ENCODE measurements at regions not wholly inside any gene's neighbourhood (a gene's known extent, or its start where the extent isn't known, plus 50 kb on each side); places are given as distances from the start of the nearest gene placed in this dataset.

DNA sequence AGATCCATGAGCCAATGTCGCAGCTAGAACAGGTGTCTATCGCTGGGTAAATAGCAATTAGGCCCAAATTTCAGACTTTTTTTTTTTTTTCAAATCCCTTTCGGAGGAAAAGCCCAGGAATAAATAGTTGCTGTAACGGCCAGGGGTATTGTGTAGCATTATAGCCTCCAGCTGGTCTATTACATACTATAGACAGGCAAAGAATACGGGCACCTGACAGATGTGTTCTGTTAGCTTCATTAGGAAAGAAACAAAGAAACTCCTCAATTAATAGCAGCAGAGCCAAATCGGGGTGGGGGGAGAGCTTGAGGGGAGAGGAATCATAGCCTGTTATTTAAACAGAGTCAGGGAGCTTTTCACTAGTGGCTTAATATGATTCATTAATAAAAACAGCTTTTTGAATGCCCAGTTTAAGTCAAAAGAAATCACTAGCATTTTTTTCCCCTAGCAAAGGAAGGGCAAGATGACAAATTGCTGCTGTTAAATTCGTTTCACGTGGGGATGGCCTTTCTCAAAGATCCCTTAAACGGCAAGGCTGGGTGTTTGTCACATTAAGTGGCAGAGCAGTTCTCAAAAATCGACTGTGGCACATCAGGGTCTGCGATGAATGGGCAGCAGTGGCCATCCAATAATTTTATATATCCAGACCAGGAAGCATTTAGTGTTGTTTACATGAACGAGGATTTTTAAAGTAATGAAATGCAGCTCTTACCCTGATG, 139.4 kb downstream of the ID4 start:
- TF ChIP-seq, protein P1, sequence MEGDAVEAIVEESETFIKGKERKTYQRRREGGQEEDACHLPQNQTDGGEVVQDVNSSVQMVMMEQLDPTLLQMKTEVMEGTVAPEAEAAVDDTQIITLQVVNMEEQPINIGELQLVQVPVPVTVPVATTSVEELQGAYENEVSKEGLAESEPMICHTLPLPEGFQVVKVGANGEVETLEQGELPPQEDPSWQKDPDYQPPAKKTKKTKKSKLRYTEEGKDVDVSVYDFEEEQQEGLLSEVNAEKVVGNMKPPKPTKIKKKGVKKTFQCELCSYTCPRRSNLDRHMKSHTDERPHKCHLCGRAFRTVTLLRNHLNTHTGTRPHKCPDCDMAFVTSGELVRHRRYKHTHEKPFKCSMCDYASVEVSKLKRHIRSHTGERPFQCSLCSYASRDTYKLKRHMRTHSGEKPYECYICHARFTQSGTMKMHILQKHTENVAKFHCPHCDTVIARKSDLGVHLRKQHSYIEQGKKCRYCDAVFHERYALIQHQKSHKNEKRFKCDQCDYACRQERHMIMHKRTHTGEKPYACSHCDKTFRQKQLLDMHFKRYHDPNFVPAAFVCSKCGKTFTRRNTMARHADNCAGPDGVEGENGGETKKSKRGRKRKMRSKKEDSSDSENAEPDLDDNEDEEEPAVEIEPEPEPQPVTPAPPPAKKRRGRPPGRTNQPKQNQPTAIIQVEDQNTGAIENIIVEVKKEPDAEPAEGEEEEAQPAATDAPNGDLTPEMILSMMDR (IDR thresholded peaks at IDR 0.05; ENCODE audit: borderline replicate concordance) = no peak
- H3K4me3 ChIP-seq = no peak overlapping the region
- H3K4me1 ChIP-seq = no peaks in the 10 kb centered on the region
- H3K27me3 ChIP-seq (ENCODE audit: low read depth) = no peaks in the 10 kb centered on the region
- H3K27ac ChIP-seq (replicated peaks) = no peak overlapping the region
- DNase-seq = no peak
- intact Hi-C loops (cut with micrococcal nuclease) = no loop called here
- H3K9me3 ChIP-seq (replicated peaks) = no peaks in the 10 kb centered on the region
- H3K36me3 ChIP-seq = no peaks in the 10 kb centered on the region

DNA sequence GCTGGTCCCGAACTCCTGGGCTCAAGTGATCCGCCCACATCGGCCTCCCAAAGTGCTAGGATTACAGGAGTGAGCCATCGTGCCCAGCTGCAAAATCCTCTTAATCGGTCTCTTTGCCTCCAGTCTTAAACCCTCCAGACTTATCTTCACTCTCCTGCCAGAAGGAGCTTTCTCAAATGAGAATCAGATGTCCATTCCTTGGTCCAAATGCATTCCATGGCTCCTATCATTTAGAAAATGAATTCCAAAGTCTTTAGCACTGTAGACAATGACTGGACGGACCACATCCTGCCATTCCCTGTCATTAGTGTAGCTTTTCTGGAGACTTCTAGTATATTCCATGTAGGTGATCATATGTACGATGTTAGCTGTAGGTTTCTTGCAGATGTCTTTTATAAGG, 141.9 kb downstream of the ID4 start:
- TF ChIP-seq, protein P1 (IDR thresholded peaks at IDR 0.05; ENCODE audit: borderline replicate concordance) = no peak
- Histone ChIP-seq H3K27me3 (ENCODE audit: low read depth) (peaks cover 8% of the 10 kb centered on the region), H3K4me3 (no peak overlapping the region), H3K27ac (replicated peaks) (no peak overlapping the region), H3K4me1 (no peaks in the 10 kb centered on the region), H3K9me3 (replicated peaks) (no peaks in the 10 kb centered on the region), H3K36me3 (no peaks in the 10 kb centered on the region)
- intact Hi-C loops (cut with micrococcal nuclease) = no loop called here
- no peak for DNase-seq

DNA sequence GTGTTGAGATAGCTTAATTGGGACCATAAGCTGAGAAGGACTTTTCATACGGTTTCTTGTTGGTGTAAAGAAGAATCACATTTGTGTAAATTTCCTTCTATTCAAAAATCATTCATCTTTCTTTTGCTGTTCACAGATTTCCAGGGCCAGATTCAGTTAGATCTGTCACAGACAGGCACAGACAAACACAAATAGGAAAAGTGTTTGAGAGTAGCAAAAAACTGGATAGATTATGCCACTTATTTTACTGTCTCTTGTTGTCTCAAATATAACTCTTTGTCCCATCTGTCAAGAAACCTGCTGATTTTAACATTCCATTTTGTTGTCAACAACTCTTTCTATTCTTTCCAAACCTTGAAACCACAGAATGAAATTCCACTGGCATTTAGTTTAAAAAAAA, 142.8 kb downstream of the ID4 start:
- peaks cover 8% of the 10 kb centered on the region for H3K27me3 ChIP-seq (ENCODE audit: low read depth)
- intact Hi-C loops (cut with micrococcal nuclease) = no loop called here
- no peak overlapping the region for H3K4me3 ChIP-seq
- no peaks in the 10 kb centered on the region for H3K9me3 ChIP-seq (replicated peaks)
- no peaks in the 10 kb centered on the region for H3K36me3 ChIP-seq
- TF ChIP-seq, protein P1 (IDR thresholded peaks at IDR 0.05; ENCODE audit: borderline replicate concordance) = no peak
- DNase-seq = no peak
- no peak overlapping the region for H3K27ac ChIP-seq (replicated peaks)
- no peaks in the 10 kb centered on the region for H3K4me1 ChIP-seq

DNA sequence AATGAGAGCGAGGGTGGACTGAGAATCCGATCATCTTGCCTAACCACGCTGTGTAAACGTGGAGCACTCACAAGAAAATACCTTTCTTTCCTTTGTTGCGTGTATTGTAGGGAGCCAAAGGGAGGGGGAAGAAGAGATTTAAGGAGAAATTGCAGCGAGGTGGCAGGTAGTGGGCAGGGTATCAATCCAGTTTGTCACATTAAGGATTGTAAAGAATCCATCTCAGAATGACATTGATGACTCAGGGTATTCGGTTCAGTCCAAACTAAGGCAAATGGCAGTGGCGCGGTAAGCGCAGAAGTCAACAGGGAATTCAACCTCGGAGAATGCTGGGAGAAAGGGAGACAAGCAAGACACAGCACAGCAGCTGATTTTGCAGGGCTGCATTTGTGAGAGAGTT, 146.2 kb downstream of the ID4 start:
- Histone ChIP-seq H3K9me3 (replicated peaks) (no peaks in the 10 kb centered on the region), H3K4me1 (no peaks in the 10 kb centered on the region), H3K4me3 (no peak overlapping the region), H3K27ac (replicated peaks) (no peak overlapping the region), H3K27me3 (ENCODE audit: low read depth) (peaks cover 8% of the 10 kb centered on the region), H3K36me3 (no peaks in the 10 kb centered on the region)
- intact Hi-C loops (cut with micrococcal nuclease) = no loop called here
- no peak for DNase-seq
- TF ChIP-seq, protein P1 (IDR thresholded peaks at IDR 0.05; ENCODE audit: borderline replicate concordance) = no peak

DNA sequence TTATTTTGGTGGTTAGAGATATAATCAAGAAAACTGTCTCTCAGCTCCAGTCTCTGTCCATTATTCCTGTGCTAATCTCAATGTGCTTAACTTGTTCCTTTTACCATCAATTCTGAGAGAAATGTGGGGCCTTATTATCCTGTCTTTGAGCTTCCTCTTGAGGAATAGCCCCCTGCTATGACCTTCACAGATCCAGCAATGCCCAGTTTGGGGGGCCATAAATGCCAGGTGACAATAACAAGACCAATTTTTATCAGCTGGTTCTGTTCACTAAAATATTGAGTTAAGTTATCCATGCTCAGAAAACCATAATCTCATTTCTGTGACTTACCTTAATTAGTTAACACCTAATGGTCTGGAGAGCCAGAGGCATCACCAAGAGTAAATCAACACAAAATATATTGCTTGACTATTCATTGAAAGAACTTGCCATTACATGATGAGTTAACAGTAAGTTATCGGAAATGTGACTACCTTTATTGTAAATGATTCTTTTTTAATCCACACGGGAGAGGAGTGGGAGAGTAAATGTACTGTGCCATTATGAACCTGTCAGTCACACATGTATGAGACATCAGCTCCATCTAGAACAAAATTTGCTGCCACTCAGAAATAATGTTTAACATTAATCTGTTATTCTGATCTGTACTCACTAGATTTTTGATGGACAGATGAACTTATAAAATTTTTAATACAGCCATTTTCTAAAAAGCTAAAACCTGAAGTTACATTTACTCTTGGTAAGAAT, 149.7 kb downstream of the ID4 start:
- TF ChIP-seq, protein P1 (IDR thresholded peaks at IDR 0.05; ENCODE audit: borderline replicate concordance) = no peak
- no peaks in the 10 kb centered on the region for H3K9me3 ChIP-seq (replicated peaks)
- no peaks in the 10 kb centered on the region for H3K4me1 ChIP-seq
- DNase-seq = no peak
- intact Hi-C loops (cut with micrococcal nuclease) = no loop called here
- H3K27me3 ChIP-seq (ENCODE audit: low read depth) = peaks cover 18% of the 10 kb centered on the region
- no peak overlapping the region for H3K27ac ChIP-seq (replicated peaks)
- H3K36me3 ChIP-seq = no peaks in the 10 kb centered on the region
- no peak overlapping the region for H3K4me3 ChIP-seq
